H9 (cell line): ENCODE measurements at regions not wholly inside any gene's neighbourhood (a gene's known extent, or its start where the extent isn't known, plus 50 kb on each side); places are given as distances from the start of the nearest gene placed in this dataset.
"Not testable (repeated sequence)": the region's sequence is repeated elsewhere in the genome, so short reads cannot be mapped to it uniquely, and the experiment has no call there.

Experiments used
- DNase-seq: peaks from one replicate; pipeline ENCODE4 v3.0.0-alpha.2; 2017
- H2AFZ ChIP-seq: one replicate; pipeline ENCODE4 v1.6.1; 2013; ENCODE audit warnings: mild to moderate bottlenecking, low read length, control low read depth, moderate library complexity
- H2AK5ac ChIP-seq: 2 replicates; pipeline ENCODE4 v1.6.1; 2013; ENCODE audit warnings: low read length, control low read depth, mixed read lengths; ENCODE audit not compliant: insufficient read length
- H2BK120ac ChIP-seq: one replicate; pipeline ENCODE4 v1.6.1; 2013; ENCODE audit warnings: low read depth, mild to moderate bottlenecking, low read length, control low read depth, inconsistent platforms; ENCODE audit not compliant: poor library complexity, severe bottlenecking
- H2BK12ac ChIP-seq: 2 replicates; pipeline ENCODE4 v1.6.1; 2013; ENCODE audit warnings: low read length, control low read depth, mixed read lengths, low read depth; ENCODE audit not compliant: insufficient read length
- H2BK15ac ChIP-seq: 2 replicates; pipeline ENCODE4 v1.6.1; 2013; ENCODE audit warnings: low read depth, low read length, control low read depth
- H2BK20ac ChIP-seq: one replicate; pipeline ENCODE4 v1.6.1; 2013; ENCODE audit warnings: low read depth, mild to moderate bottlenecking, low read length, control low read depth, inconsistent platforms; ENCODE audit not compliant: poor library complexity, severe bottlenecking
- H2BK5ac ChIP-seq: 2 replicates; pipeline ENCODE4 v1.6.1; 2013; ENCODE audit warnings: low read length, control low read depth, mixed read lengths; ENCODE audit not compliant: insufficient read length
- H3K14ac ChIP-seq: 2 replicates; pipeline ENCODE4 v1.6.1; 2013; ENCODE audit warnings: low read length, control low read depth; ENCODE audit not compliant: insufficient read depth
- H3K18ac ChIP-seq: 2 replicates; pipeline ENCODE4 v1.6.1; 2013; ENCODE audit warnings: low read depth, mild to moderate bottlenecking, mixed read lengths, low read length, control low read depth; ENCODE audit not compliant: insufficient read length
- H3K23ac ChIP-seq: 2 replicates; pipeline ENCODE4 v1.6.1; 2013; ENCODE audit warnings: low read length, control low read depth, mixed read lengths, low read depth; ENCODE audit not compliant: insufficient read length
- H3K23me2 ChIP-seq: 2 replicates; pipeline ENCODE4 v1.6.1; 2013; ENCODE audit warnings: low read depth, mild to moderate bottlenecking, mixed read lengths, low read length, control low read depth; ENCODE audit not compliant: insufficient read length, poor library complexity, severe bottlenecking
- H3K27ac ChIP-seq: 2 replicates; pipeline ENCODE4 v1.5.1; 2013; ENCODE audit warnings: low read length, control low read depth, mixed read lengths, low read depth; ENCODE audit not compliant: insufficient read length
- H3K27me3 ChIP-seq: 2 replicates; pipeline ENCODE4 v1.6.1; 2013; ENCODE audit warnings: low read length, control low read depth, inconsistent platforms; ENCODE audit not compliant: insufficient read depth
- H3K4ac ChIP-seq: 2 replicates; pipeline ENCODE4 v1.6.1; 2013; ENCODE audit warnings: low read depth, mild to moderate bottlenecking, control low read depth, inconsistent platforms, low read length, moderate library complexity
- H3K4me1 ChIP-seq: 2 replicates; pipeline ENCODE4 v1.6.1; 2013; ENCODE audit warnings: low read length, control low read depth, inconsistent platforms; ENCODE audit not compliant: insufficient read depth
- H3K4me2 ChIP-seq: 2 replicates; pipeline ENCODE4 v1.6.1; 2013; ENCODE audit warnings: low read length, control low read depth, mixed read lengths; ENCODE audit not compliant: insufficient read length, insufficient read depth
- H3K56ac ChIP-seq: 2 replicates; pipeline ENCODE4 v1.6.1; 2013; ENCODE audit warnings: low read depth, mild to moderate bottlenecking, mixed read lengths, low read length, control low read depth; ENCODE audit not compliant: insufficient read length
- H3K79me1 ChIP-seq: 2 replicates; pipeline ENCODE4 v1.6.1; 2013; ENCODE audit warnings: low read depth, mild to moderate bottlenecking, moderate library complexity, low read length, control low read depth, inconsistent platforms; ENCODE audit not compliant: insufficient read depth, poor library complexity, severe bottlenecking
- H3K79me2 ChIP-seq: 2 replicates; pipeline ENCODE4 v1.6.1; 2013; ENCODE audit warnings: low read length, control low read depth, inconsistent platforms; ENCODE audit not compliant: insufficient read depth
- H3K9ac ChIP-seq: 2 replicates; pipeline ENCODE4 v1.6.1; 2013; ENCODE audit warnings: low read length, control low read depth, mixed read lengths; ENCODE audit not compliant: insufficient read length; ENCODE audit errors: extremely low read depth
- H3K9me3 ChIP-seq: one replicate; pipeline ENCODE4 v1.6.1; 2013; ENCODE audit warnings: low read depth, low read length, inconsistent platforms; ENCODE audit not compliant: control insufficient read depth
- H3T11ph ChIP-seq: one replicate; pipeline ENCODE4 v1.6.1; 2013; ENCODE audit warnings: mild to moderate bottlenecking, low read length, control low read depth, inconsistent platforms
- H4K20me1 ChIP-seq: one replicate; pipeline ENCODE4 v1.6.1; 2013; ENCODE audit not compliant: control insufficient read depth, insufficient read length, insufficient read depth
- H4K5ac ChIP-seq: 2 replicates; pipeline ENCODE4 v1.6.1; 2013; ENCODE audit warnings: low read depth, mild to moderate bottlenecking, mixed read lengths, low read length, control low read depth; ENCODE audit not compliant: insufficient read length
- H4K8ac ChIP-seq: replicated peaks from 2 replicates; pipeline ENCODE4 v1.6.1; 2013; ENCODE audit warnings: low read length, control low read depth, mixed read lengths, low read depth; ENCODE audit not compliant: insufficient read length
- H4K91ac ChIP-seq: 2 replicates; pipeline ENCODE4 v1.6.1; 2013; ENCODE audit warnings: low read depth, mild to moderate bottlenecking, moderate library complexity, mixed read lengths, low read length, control low read depth; ENCODE audit not compliant: insufficient read length
- H3K27ac Mint-ChIP-seq, 3 experiments: 2 replicates in 2 of 3; 3 replicates in 1 of 3; pipeline ENCODE4 v1.8.0; 2020 to 2021; ENCODE audit warnings: mixed read lengths in 3 of 3, mild to moderate bottlenecking in 1 of 3, moderate library complexity in 1 of 3
- H3K27me3 Mint-ChIP-seq: 2 replicates; pipeline ENCODE4 v1.8.0; 2021; ENCODE audit warnings: low read depth, mild to moderate bottlenecking, moderate library complexity, mixed read lengths
- H3K36me3 Mint-ChIP-seq, 3 experiments: 2 replicates in 2 of 3; 3 replicates in 1 of 3; pipeline ENCODE4 v1.8.0; 2020 to 2021; ENCODE audit warnings: low read depth in 3 of 3, mixed read lengths in 3 of 3; ENCODE audit not compliant: insufficient read depth in 1 of 3
- H3K4me1 Mint-ChIP-seq, 2 experiments: 2 replicates each; pipeline ENCODE4 v1.8.0; 2020; ENCODE audit warnings: mixed read lengths in 2 of 2
- H3K4me3 Mint-ChIP-seq, 2 experiments: 2 replicates in 1 of 2; 3 replicates in 1 of 2; pipeline ENCODE4 v1.8.0; 2020 to 2021; ENCODE audit warnings: mild to moderate bottlenecking in 2 of 2, mixed read lengths in 2 of 2, moderate library complexity in 1 of 2
- H3K9me3 Mint-ChIP-seq, 2 experiments: 2 replicates in 1 of 2; 3 replicates in 1 of 2; pipeline ENCODE4 v1.8.0; 2020; ENCODE audit warnings: mild to moderate bottlenecking in 2 of 2, mixed read lengths in 2 of 2, moderate library complexity in 1 of 2
- CTCF ChIP-seq: fragments of 200-600 bp; sonication (generic); conservative IDR thresholded peaks from 3 replicates; pipeline ENCODE4 v1.8.0; 2021; ENCODE audit warnings: antibody characterized with exemption, mild to moderate bottlenecking
- WGBS: extraction: QIAGEN DNeasy Blood & Tissue Kit; methylation state at CpG from one replicate; pipeline ENCODE4 v1.1.7; 2013; ENCODE audit warnings: missing lambda C conversion rate, low lambda C conversion rate, mixed read lengths; ENCODE audit not compliant: insufficient read length; ENCODE audit errors: extremely low coverage; 5-methylcytosine and 5-hydroxymethylcytosine counted together

GRCh38 chr12:38528527-38528926 lies 212.0 kb downstream of the ALG10B start:
- Mint-ChIP-seq H3K27ac (no peak overlapping the region), H3K36me3 (no peaks in the 10 kb centered on the region), H3K27me3 (no peaks in the 10 kb centered on the region), H3K9me3 (no peaks in the 10 kb centered on the region), H3K4me1 (peaks cover 2 to 4% of the 10 kb centered on the region in 2 experiments; a peak in 2 of 4 replicates), H3K4me3 (no peak overlapping the region)
- H3K27ac ChIP-seq, result no peak overlapping the region
- no peak overlapping the region for H2BK120ac ChIP-seq
- H4K20me1 ChIP-seq, result no peaks in the 10 kb centered on the region
- H4K5ac ChIP-seq, result no peak overlapping the region
- H3K79me1 ChIP-seq, result no peaks in the 10 kb centered on the region
- no peak overlapping the region for H2AK5ac ChIP-seq
- no peaks in the 10 kb centered on the region for H3K9me3 ChIP-seq
- H3K4ac ChIP-seq, result no peak overlapping the region
- H2BK20ac ChIP-seq, result no peak overlapping the region
- H2BK12ac ChIP-seq, result no peak overlapping the region
- no peak for TF ChIP-seq CTCF
- H4K8ac ChIP-seq, result no peak overlapping the region
- no peak overlapping the region for H3K9ac ChIP-seq
- no peaks in the 10 kb centered on the region for H3K23me2 ChIP-seq
- no peaks in the 10 kb centered on the region for H3K79me2 ChIP-seq
- H2BK5ac ChIP-seq, result no peak overlapping the region
- no CpG with 5 or more reads among the region's 1 CpG for WGBS
- no peak overlapping the region for H2AFZ ChIP-seq
- H3K4me1 ChIP-seq, result no peaks in the 10 kb centered on the region
- no peaks in the 10 kb centered on the region for H3K27me3 ChIP-seq
- no peak overlapping the region for H3K56ac ChIP-seq
- no peak overlapping the region for H4K91ac ChIP-seq
- H3K4me2 ChIP-seq, result no peak overlapping the region
- no peak overlapping the region for H2BK15ac ChIP-seq
- DNase-seq, result no peak
- no peak overlapping the region for H3K23ac ChIP-seq
- H3K14ac ChIP-seq, result no peak overlapping the region
- no peak overlapping the region for H3K18ac ChIP-seq
- H3T11ph ChIP-seq, result no peak overlapping the region

- not testable (repeated sequence) for H3K27me3 Mint-ChIP-seq, H3K4me2 ChIP-seq, H3K27ac Mint-ChIP-seq, H3K27ac ChIP-seq, H3K14ac ChIP-seq, H3K4me3 Mint-ChIP-seq, H2AK5ac ChIP-seq, H3K4ac ChIP-seq, H3T11ph ChIP-seq, H3K23me2 ChIP-seq, H3K9ac ChIP-seq, H2BK12ac ChIP-seq, H2BK5ac ChIP-seq, H3K23ac ChIP-seq, H4K5ac ChIP-seq, H3K79me2 ChIP-seq, H3K4me1 ChIP-seq, H2BK120ac ChIP-seq, H4K20me1 ChIP-seq, H3K79me1 ChIP-seq, DNase-seq, H4K8ac ChIP-seq, H2BK20ac ChIP-seq, H3K18ac ChIP-seq, H3K4me1 Mint-ChIP-seq, H2BK15ac ChIP-seq, H3K27me3 ChIP-seq, H3K9me3 ChIP-seq, H4K91ac ChIP-seq, H2AFZ ChIP-seq, H3K9me3 Mint-ChIP-seq, H3K36me3 Mint-ChIP-seq, H3K56ac ChIP-seq
- no CpG with 5 or more reads among the region's 3 CpGs for WGBS
Observed at GRCh38 chr12:38529281-38529680, 212.7 kb downstream of the ALG10B start.
